ENCODE measurements at regions not wholly inside any gene's neighbourhood (a gene's known extent, or its start where the extent isn't known, plus 50 kb on each side); places are given as distances from the start of the nearest gene placed in this dataset.

- TF ChIP-seq CTCF (IDR thresholded peaks at IDR 0.05) (no peak), POLR2A (IDR thresholded peaks at IDR 0.05) (no peak)
Measured at GRCh38 chr10:78187371-78187770, 153.7 kb downstream of the RPS24 start.
